Endothelial cell of umbilical vein (primary cell): ENCODE measurements at regions not wholly inside any gene's neighbourhood (a gene's known extent, or its start where the extent isn't known, plus 50 kb on each side); places are given as distances from the start of the nearest gene placed in this dataset.

Experiments
- BruUV-seq: library from RNA; stranded (reverse); fragments of 400-500 nt; replicated peaks from 2 replicates; lab custom pipeline; 2021; lab: Mats Ljungman, UMichigan
- CTCF ChIA-PET: fragments of 300-600, 350-600 bp; sonication (Branson Sonifier 250); formaldehyde crosslinking; loops from one replicate; lab custom pipeline; 2021; ENCODE audit warnings: antibody characterized with exemption, inconsistent platforms; lab: Charles Lee
- POLR2A ChIA-PET: fragments of 300-600, 350-600 bp; sonication (Branson Sonifier 250); formaldehyde crosslinking; loops from one replicate; lab custom pipeline; 2021; ENCODE audit warnings: antibody characterized with exemption, inconsistent platforms; lab: Charles Lee
- DNase-seq: peaks from one replicate; pipeline ENCODE4 v3.0.0-alpha.2; 2011; ENCODE audit warnings: low read depth, low spot score
- FAIRE-seq: peaks from 2 replicates; lab custom pipeline; 2011; peaks lifted over from hg19 to GRCh38; lab: Jason Lieb, UNC
- H2AFZ ChIP-seq: 2 replicates; pipeline ENCODE4 v1.6.0; 2012; ENCODE audit warnings: low read depth, low read length, control low read depth, inconsistent platforms
- H3K27ac ChIP-seq: 2 replicates; pipeline ENCODE4 v1.5.1; 2011; ENCODE audit warnings: low read depth, mild to moderate bottlenecking, control low read depth, low read length, moderate library complexity; ENCODE audit not compliant: insufficient read depth
- H3K27me3 ChIP-seq, 2 experiments: 2 replicates each; pipeline versions ENCODE4 v1.6.0 to v1.6.1; 2011; ENCODE audit warnings: low read length in 2 of 2, mixed read lengths in 1 of 2; ENCODE audit not compliant: control insufficient read depth in 2 of 2, insufficient read depth in 2 of 2
- H3K36me3 ChIP-seq, 2 experiments: 2 replicates in 1 of 2; 3 replicates in 1 of 2; pipeline ENCODE4 v1.5.1; 2011; ENCODE audit warnings: low read length in 2 of 2, mild to moderate bottlenecking in 1 of 2, moderate library complexity in 1 of 2; ENCODE audit not compliant: control insufficient read depth in 2 of 2, insufficient read depth in 2 of 2; ENCODE audit errors: extremely low read depth in 1 of 2
- H3K4me1 ChIP-seq: 3 replicates; pipeline ENCODE4 v1.5.1; 2011; ENCODE audit warnings: mild to moderate bottlenecking, low read length; ENCODE audit not compliant: control insufficient read depth, insufficient read depth; ENCODE audit errors: extremely low read depth
- H3K4me2 ChIP-seq: 2 replicates; pipeline ENCODE4 v1.6.1; 2011; ENCODE audit warnings: low read length, control low read depth, mixed read lengths; ENCODE audit not compliant: insufficient read depth
- H3K4me3 ChIP-seq, 3 experiments: fragments of 200-600 bp in 1 of 3; sonication (generic), shearing (Covaris generic) in 1 of 3; replicated peaks in 1 of 3; 2 replicates each; pipeline ENCODE4 v1.5.1; 2011 to 2016; ENCODE audit warnings: control low read depth in 3 of 3, low read length in 3 of 3, mild to moderate bottlenecking in 2 of 3, inconsistent platforms in 1 of 3, low read depth in 1 of 3, moderate library complexity in 1 of 3; ENCODE audit not compliant: insufficient read depth in 1 of 3
- H3K79me2 ChIP-seq: 2 replicates; pipeline ENCODE4 v1.6.0; 2012; ENCODE audit warnings: low read length, inconsistent platforms; ENCODE audit not compliant: control insufficient read depth, insufficient read depth
- H3K9ac ChIP-seq: replicated peaks from 2 replicates; pipeline ENCODE3; 2011; ENCODE audit warnings: low read length, control low read depth; ENCODE audit not compliant: insufficient read depth; ENCODE audit errors: extremely low read depth
- H3K9me1 ChIP-seq: replicated peaks from 3 replicates; pipeline ENCODE4 v1.6.0; 2011; ENCODE audit warnings: mild to moderate bottlenecking, low read length; ENCODE audit not compliant: control insufficient read depth, insufficient read depth; ENCODE audit errors: extremely low read depth
- H3K9me3 ChIP-seq: replicated peaks from 2 replicates; pipeline ENCODE4 v1.5.1; 2012; ENCODE audit warnings: low read length, inconsistent platforms; ENCODE audit not compliant: control insufficient read depth, insufficient read depth
- H4K20me1 ChIP-seq: replicated peaks from 2 replicates; pipeline ENCODE3; 2011; ENCODE audit warnings: mild to moderate bottlenecking, low read length; ENCODE audit not compliant: control insufficient read depth, insufficient read depth; ENCODE audit errors: extremely low read depth
- CTCF ChIP-seq, 2 donors: IDR thresholded peaks; 1 replicate in 1 of 2; 2 replicates in 1 of 2; pipeline ENCODE4 v1.5.1; 2011; ENCODE audit warnings: low read length in 2 of 2, mild to moderate bottlenecking in 2 of 2, moderate library complexity in 2 of 2, control low read depth in 1 of 2, inconsistent platforms in 1 of 2, low read depth in 1 of 2; ENCODE audit not compliant: insufficient read depth in 1 of 2; ENCODE audit errors: extremely low read depth in 1 of 2
- EZH2 ChIP-seq: IDR thresholded peaks from 2 replicates; pipeline ENCODE4 v1.6.1; 2012; ENCODE audit warnings: borderline replicate concordance, low read depth, mild to moderate bottlenecking, moderate library complexity, low read length, inconsistent platforms; ENCODE audit not compliant: severe bottlenecking
- FOS ChIP-seq: IDR thresholded peaks from 2 replicates; pipeline ENCODE4 v1.6.1; 2011; ENCODE audit warnings: mild to moderate bottlenecking, low read length, moderate library complexity, borderline replicate concordance; ENCODE audit not compliant: insufficient read depth
- GATA2 ChIP-seq: IDR thresholded peaks from 2 replicates; pipeline ENCODE4 v1.7.0; 2011; ENCODE audit warnings: low read depth, mild to moderate bottlenecking, moderate library complexity, mixed read lengths, low read length; ENCODE audit not compliant: insufficient read length, insufficient read depth
- JUN ChIP-seq: IDR thresholded peaks from 2 replicates; pipeline ENCODE4 v1.6.1; 2011; ENCODE audit warnings: borderline replicate concordance, low read depth; ENCODE audit not compliant: insufficient read length, insufficient read depth
- MYC ChIP-seq: IDR thresholded peaks from one replicate; pipeline ENCODE4 v1.6.1; 2011; ENCODE audit warnings: mild to moderate bottlenecking, low read depth, low read length
- POLR2A ChIP-seq: IDR thresholded peaks from 2 replicates; pipeline ENCODE4 v1.6.1; 2012; ENCODE audit warnings: low read depth, mild to moderate bottlenecking, control low read depth, low read length
- POLR2AphosphoS5 ChIP-seq: IDR thresholded peaks from 2 replicates; pipeline ENCODE4 v1.6.1; 2012; ENCODE audit warnings: low read depth, mild to moderate bottlenecking, control low read depth, low read length, moderate library complexity; ENCODE audit not compliant: insufficient read depth
- dilution Hi-C: fragments of 300-500 bp; cut with MboI; formaldehyde crosslinking; loops from one replicate; pipeline ENCODE4 v1.15.0; 2019; ENCODE audit warnings: low sequenced_read_pairs; ENCODE audit not compliant: extremely low pct_ligation_motif_present
- intact Hi-C: fragments of 100-400 bp; cut with micrococcal nuclease; formaldehyde crosslinking; loops from one replicate; pipeline ENCODE4 v1.10.0; 2022
- TF ChIP-seq, protein P1 (sequence below): IDR thresholded peaks from 2 replicates; pipeline ENCODE4 v1.6.1; 2011; ENCODE audit not compliant: insufficient read depth, insufficient read length

DNA sequence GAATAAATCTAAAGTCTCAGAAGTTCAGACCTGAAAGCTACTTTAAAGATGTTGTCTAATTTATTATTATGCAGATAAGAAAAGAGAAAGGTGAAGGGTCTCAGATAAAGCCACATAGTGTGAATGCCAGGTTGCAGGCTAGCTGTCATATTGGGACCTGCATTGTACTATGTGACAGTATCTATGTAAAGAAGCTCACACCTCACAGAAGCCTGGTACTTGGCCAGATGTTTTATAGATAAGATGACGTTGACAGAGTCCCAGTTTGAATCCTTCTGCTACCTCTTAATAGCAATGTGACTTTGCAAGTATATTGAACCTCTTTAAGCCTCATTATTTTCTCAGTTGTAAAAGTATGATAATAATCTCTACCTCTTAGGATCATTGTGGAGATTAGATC lies 227.0 kb downstream of the SPRY1 start:
- Histone ChIP-seq H2AFZ (no peak overlapping the region), H3K4me3 (no peak overlapping the region), H3K79me2 (no peaks in the 10 kb centered on the region), H3K4me1 (peaks cover 12% of the 10 kb centered on the region), H4K20me1 (no peaks in the 10 kb centered on the region), H3K27ac (no peak overlapping the region), H3K9ac (no peak overlapping the region), H3K27me3 (no peaks in the 10 kb centered on the region), H3K4me2 (no peak overlapping the region), H3K9me3 (no peaks in the 10 kb centered on the region), H3K36me3 (no peaks in the 10 kb centered on the region), H3K9me1 (no peaks in the 10 kb centered on the region)
- no TSS peak for BruUV-seq
- CTCF ChIA-PET = no interaction called here
- POLR2A ChIA-PET = no interaction called here
- intact Hi-C loops (no loop called here), dilution Hi-C loops (no loop called here)
- DNase-seq (no peak), FAIRE-seq (no peak)
- no peak for TF ChIP-seq MYC
- TF ChIP-seq CTCF (IDR thresholded peaks at IDR 0.05; ENCODE audit: extremely low read depth in 1 of 2, insufficient read depth in 1 of 2, low read depth in 1 of 2, low read length in 2 of 2) = no peak
- TF ChIP-seq GATA2 = no peak
- TF ChIP-seq, protein P1, sequence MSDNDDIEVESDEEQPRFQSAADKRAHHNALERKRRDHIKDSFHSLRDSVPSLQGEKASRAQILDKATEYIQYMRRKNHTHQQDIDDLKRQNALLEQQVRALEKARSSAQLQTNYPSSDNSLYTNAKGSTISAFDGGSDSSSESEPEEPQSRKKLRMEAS = no peak
- TF ChIP-seq EZH2 = no peak
- TF ChIP-seq FOS = no peak
- TF ChIP-seq POLR2AphosphoS5 = no peak
- no peak for TF ChIP-seq JUN
- TF ChIP-seq POLR2A = no peak
